Renal cortical epithelial cell (primary cell): ENCODE measurements at regions not wholly inside any gene's neighbourhood (a gene's known extent, or its start where the extent isn't known, plus 50 kb on each side); places are given as distances from the start of the nearest gene placed in this dataset.
"Not testable (repeated sequence)": the region's sequence is repeated elsewhere in the genome, so short reads cannot be mapped to it uniquely, and the experiment has no call there.

Source experiments
- DNase-seq: peaks from one replicate; pipeline ENCODE4 v3.0.0-alpha.2; 2011; ENCODE audit warnings: low read depth

- DNase-seq, result no peak
Measured at GRCh38 chr12:126899926-126900792, 1366.8 kb upstream of the TMEM132C start.

DNA sequence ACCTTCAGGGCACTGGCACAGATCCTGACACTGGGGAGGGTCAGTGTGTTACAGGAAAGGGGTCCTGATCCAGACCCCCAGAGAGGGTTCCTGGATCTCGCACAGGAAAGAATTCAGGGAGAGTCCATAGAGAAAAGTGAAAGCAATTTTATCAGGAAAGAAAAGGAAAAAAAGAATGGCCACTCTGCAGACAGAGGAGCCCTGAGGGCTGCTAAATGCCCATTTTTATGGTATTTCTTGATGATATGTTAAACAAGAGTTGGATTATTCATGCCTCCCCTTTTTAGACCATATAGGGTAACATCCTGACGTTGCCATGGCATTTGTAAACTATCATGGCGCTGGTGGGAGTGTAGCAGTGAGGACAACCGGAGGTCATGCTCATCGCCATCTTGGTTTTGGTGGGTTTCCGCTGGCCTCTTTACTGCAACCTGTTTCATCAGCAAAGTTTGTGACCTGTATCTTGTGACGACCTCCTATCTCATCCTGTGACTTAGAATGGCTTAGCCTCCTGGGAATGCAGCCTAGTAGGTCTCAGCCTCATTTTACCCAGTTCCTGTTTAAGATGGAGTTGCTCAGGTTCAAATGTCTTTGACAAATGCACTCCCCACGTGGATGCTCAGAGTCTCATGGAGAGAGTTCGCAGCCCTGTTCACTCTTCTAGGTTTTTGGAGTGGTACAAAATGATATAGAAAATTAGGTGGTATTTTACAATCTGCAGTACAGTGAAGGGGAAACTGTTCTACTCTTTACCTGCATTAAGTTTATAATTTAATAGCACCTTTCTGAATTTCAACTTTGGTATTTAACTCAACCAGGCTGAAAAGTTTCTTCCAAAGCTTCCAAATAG is 1363.7 kb upstream of the TMEM132C start:
- no peak for DNase-seq

DNA sequence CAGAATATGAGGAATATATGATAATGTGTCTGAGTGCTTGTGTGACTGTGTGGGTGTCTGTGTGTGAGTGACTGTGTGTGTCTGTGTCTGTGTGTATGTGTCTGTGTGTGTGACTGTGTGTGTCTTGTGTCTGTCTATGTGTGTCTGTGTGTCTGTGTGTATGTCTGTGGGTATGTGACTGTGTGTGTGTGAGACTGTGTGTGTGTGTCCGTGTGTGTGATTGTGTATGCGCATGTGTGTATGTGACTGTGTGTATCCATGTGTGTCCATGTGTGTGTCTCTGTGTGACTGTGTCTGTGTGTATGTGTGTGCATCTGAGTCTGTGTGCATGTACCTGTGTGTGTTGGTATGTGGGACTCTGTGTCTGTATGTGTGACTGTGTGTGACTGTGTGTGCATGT is 1361.2 kb upstream of the TMEM132C start:
- no peak for DNase-seq

GRCh38 chr12:126907900-126908764 is 1358.8 kb upstream of the TMEM132C start:
- DNase-seq, result no peak

GRCh38 chr12:126908765-126909142 is 1358.2 kb upstream of the TMEM132C start:
- no peak for DNase-seq

DNA sequence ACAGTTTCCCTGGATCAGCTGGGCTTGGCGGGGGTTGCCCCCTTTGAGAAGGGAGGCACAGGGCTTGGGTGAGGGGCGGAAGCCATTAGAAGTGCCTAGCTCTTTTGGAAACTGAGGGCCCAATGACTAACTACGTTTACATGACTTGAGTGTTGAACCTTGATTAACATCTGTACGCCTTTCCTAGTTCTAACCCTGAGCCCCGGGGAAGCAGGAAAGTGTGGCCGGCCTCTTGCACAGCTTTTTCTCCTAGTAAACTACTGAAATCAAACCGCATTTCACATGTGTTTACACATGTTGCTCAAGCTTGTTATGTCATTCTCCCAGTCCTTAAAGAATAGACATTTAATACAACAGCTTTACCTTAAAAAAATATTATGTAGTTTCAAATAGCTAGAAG is 1356.4 kb upstream of the TMEM132C start:
- DNase-seq, result no peak

DNA sequence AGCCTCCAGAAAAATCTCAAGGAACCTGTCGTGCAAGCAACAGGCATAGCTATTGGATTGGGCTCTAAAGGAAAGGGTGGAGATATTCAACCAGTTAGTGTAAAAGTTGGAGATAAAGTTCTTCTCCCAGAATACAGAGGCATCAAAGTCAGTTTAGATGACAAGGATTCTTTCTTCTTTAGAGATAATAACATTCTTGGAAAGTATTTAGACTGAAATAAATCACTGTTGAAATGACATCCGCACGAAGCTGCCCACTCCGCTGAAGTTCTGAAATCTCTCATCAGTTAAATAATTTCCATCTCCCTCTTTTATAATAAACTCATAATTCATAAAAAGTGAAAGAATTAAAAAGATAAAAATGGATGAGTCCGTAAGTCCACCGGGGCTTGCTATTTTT is 1354.9 kb upstream of the TMEM132C start:
- DNase-seq, result no peak

GRCh38 chr12:126914170-126914793 is 1352.7 kb upstream of the TMEM132C start:
- no peak for DNase-seq

- DNase-seq, result no peak
Measured at GRCh38 chr12:126915309-126915708, 1351.7 kb upstream of the TMEM132C start.

GRCh38 chr12:126926023-126926594 is 1340.9 kb upstream of the TMEM132C start:
- DNase-seq, result no peak

- no peak for DNase-seq
Measured at GRCh38 chr12:126930234-126930633, 1336.7 kb upstream of the TMEM132C start.

DNA sequence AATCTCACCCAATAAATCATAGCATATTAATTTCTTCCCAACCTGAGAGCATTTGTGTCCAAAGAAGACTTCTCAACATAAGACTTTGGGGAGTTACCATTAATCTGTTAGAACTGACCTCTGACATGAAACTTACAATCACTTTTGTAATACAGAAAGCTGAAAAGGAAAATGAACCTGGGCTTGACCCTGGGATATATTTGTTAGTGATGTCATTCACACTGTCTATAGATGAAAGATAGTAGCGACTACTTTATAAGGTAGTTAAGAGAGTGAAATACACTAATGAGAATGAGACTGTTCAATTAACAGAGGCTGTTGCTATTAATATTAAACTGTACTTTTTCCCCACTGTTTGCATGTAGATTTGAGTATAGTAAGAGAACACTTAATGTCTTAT is 1334.8 kb upstream of the TMEM132C start:
- DNase-seq, result no peak

- no peak for DNase-seq
Measured at GRCh38 chr12:126935435-126935834, 1331.5 kb upstream of the TMEM132C start.

DNA sequence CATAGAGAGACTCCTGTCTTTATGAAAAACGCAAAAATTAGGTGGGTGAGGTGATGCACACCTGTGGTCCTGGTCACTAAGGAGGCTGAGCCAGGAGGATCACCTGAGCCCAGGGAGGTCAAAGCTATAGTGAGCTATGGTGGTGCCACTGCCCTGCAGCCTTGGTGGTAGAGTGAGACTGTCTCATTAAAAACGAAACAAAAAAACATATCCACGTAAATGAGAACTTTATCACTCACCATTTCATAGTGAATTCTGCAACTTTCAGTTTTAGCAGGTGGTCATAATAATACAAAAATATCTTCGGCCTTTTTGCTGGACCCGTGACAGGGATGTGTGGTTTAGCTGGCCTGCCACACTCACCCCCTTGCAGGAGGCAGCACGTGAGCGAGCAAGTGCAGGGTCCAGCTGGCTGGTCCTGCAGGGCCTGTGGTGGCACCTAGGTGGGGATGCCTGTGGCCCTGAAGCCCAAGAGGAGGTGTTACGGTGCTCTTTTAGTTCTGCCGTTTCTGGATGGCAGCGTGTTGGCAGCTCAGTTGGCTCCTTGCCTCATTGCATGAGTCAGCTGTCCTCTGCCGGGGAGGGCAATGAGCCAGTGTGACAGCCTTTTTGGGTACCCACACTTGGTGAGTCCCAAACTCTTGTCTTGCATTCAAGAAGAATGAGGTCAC is 1330.7 kb upstream of the TMEM132C start:
- DNase-seq, result no peak

- no peak for DNase-seq
Measured at GRCh38 chr12:126937431-126937830, 1329.5 kb upstream of the TMEM132C start.

DNA sequence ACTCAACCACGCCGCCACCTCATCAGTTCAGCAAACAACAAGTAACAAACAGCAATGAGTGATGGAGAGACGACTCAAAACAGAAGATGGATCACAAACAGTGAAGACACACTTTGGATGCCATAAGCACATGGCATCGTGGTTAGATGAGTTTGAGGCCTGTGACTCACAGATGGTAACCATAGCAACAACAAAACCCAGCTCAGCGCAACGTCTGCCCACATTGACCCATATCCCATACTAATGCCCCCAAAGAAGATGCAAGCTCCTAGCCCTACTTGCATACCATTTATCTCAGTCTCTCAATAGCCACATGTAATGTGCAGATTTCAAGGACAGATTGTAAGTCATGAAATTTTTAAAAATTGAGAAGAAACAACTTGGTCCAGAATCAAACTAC is 1322.3 kb upstream of the TMEM132C start:
- DNase-seq, result no peak

DNA sequence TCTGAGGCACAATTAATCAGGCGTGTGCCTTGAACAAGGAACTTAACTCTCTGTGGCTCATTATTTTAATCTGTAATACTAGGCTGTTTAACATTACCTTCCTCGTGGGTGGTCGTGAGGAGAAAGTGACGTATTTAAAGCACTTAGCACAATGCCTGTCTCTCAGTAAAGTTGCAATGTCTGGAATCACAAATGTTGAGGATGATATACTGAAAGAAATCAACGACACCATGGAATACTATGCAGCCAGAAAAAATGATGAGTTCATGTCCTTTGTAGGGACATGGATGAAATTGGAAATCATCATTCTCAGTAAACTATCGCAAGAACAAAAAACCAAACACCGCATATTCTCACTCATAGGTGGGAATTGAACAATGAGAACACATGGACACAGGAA is 1320.0 kb upstream of the TMEM132C start:
- DNase-seq, result not testable (repeated sequence)

DNA sequence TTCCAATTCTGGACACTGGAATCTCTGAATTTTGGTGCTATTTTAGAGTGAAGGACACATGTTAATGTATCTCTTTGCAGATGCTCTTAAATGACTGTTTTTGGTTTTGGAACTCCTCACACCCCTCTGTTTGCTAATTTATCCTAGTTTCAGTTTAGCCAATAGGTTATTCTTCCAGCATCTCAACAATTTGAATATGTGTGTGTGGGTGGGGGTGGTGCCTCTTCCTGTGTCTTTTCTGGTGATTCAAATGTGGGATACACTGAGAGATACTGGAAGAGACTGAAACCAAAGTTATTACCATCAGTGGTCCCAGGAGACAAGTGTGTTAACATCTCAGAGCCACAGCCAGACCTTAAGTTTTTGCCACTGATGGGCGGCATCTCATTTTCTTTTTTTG is 1317.4 kb upstream of the TMEM132C start:
- DNase-seq, result no peak

DNA sequence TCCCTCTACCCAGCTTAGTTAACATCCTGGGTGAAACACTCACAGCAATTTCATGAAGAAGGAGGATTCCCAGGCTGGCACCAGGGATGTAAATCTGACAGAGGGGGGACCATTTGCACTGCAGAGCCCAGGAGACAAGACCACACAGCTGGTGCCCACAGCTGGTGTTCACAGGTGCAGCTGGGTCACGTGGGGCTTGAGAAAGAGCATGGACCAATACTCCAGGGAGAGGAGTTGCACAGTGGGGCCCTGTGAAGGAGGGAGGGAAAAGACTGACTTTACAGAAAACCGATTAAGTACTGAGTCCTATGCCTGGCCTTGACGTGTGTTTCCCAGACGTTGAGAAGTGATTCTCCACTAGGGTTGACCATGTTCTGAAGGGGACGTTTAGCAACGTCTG is 1316.7 kb upstream of the TMEM132C start:
- no peak for DNase-seq
